B cell (primary cell): ENCODE measurements at regions not wholly inside any gene's neighbourhood (a gene's known extent, or its start where the extent isn't known, plus 50 kb on each side); places are given as distances from the start of the nearest gene placed in this dataset.

Experiments used
- ATAC-seq: fragments of 200-7000 bp; cut with Tn5 transposase; one replicate; pipeline ENCODE4 v1.10.0; 2021; ENCODE audit warnings: low read depth, mild to moderate bottlenecking, moderate number of reproducible peaks, moderate library complexity
- CTCF ChIA-PET: fragments of 350-600 bp; sonication (Branson Sonifier 250); formaldehyde crosslinking; loops from one replicate; lab custom pipeline; 2021; ENCODE audit warnings: antibody characterized with exemption, inconsistent platforms; lab: Charles Lee
- POLR2A ChIA-PET: fragments of 350-600 bp; sonication (Branson Sonifier 250); formaldehyde crosslinking; loops from one replicate; lab custom pipeline; 2021; ENCODE audit warnings: antibody characterized with exemption; lab: Charles Lee
- DNase-seq: peaks from one replicate; pipeline ENCODE4 v3.0.0; 2013
- H2AFZ ChIP-seq: 2 replicates; pipeline ENCODE4 v1.6.1; 2012; ENCODE audit warnings: mild to moderate bottlenecking, low read depth, low read length; ENCODE audit not compliant: insufficient read depth, poor library complexity, severe bottlenecking
- H3K27ac ChIP-seq, 2 donors: 1 replicate in 1 of 2; 2 replicates in 1 of 2; pipeline ENCODE4 v1.5.1; 2012 to 2013; ENCODE audit warnings: low read length in 2 of 2, mild to moderate bottlenecking in 2 of 2, moderate library complexity in 1 of 2
- H3K27me3 ChIP-seq, 4 experiments: fragments of 200-600 bp in 1 of 4; sonication (generic) in 1 of 4; replicated peaks in 1 of 4; 1 replicate in 2 of 4; 2 replicates in 2 of 4; pipeline versions ENCODE4 v1.6.1 to v1.7.0; 2013 to 2016; ENCODE audit warnings: low read length in 3 of 4, mild to moderate bottlenecking in 2 of 4, mixed read lengths in 1 of 4, moderate library complexity in 1 of 4; ENCODE audit not compliant: insufficient read depth in 4 of 4, control insufficient read depth in 3 of 4; ENCODE audit errors: control extremely low read depth in 1 of 4
- H3K36me3 ChIP-seq, 2 experiments: replicated peaks in 1 of 2; 1 replicate in 1 of 2; 2 replicates in 1 of 2; pipeline versions ENCODE4 v1.6.1 to v1.7.1; 2013; ENCODE audit warnings: low read length in 1 of 2; ENCODE audit not compliant: insufficient read depth in 2 of 2, control insufficient read depth in 1 of 2; ENCODE audit errors: control extremely low read depth in 1 of 2, extremely low read depth in 1 of 2
- H3K4me1 ChIP-seq, 2 donors: fragments of 200-600 bp in 1 of 2; sonication (generic) in 1 of 2; 1 replicate in 1 of 2; 2 replicates in 1 of 2; pipeline versions ENCODE4 v1.5.1 to v1.6.1; 2013 to 2017; ENCODE audit warnings: low read length in 2 of 2; ENCODE audit not compliant: control insufficient read depth in 2 of 2, insufficient read depth in 2 of 2
- H3K4me2 ChIP-seq: replicated peaks from 2 replicates; pipeline ENCODE3; 2012; ENCODE audit warnings: mild to moderate bottlenecking, low read depth, low read length; ENCODE audit not compliant: poor library complexity, severe bottlenecking
- H3K4me3 ChIP-seq, 5 experiments: fragments of 200-600 bp in 1 of 5; sonication (generic) in 1 of 5; 1 replicate in 3 of 5; 2 replicates in 2 of 5; pipeline versions ENCODE4 v1.5.1 to v1.7.0; 2011 to 2016; ENCODE audit warnings: low read length in 4 of 5, mild to moderate bottlenecking in 4 of 5, low read depth in 2 of 5, control low read depth in 1 of 5, moderate library complexity in 1 of 5; ENCODE audit not compliant: insufficient read depth in 1 of 5; ENCODE audit errors: control extremely low read depth in 1 of 5, extremely low read depth in 1 of 5
- H3K79me2 ChIP-seq: fragments of 200-600 bp; sonication (generic); one replicate; pipeline ENCODE4 v1.6.0; 2016; ENCODE audit warnings: low read length; ENCODE audit not compliant: control insufficient read depth, insufficient read depth
- H3K9ac ChIP-seq: fragments of 200-600 bp; sonication (generic); 2 replicates; pipeline ENCODE4 v1.6.1; 2017; ENCODE audit warnings: mild to moderate bottlenecking, low read length, moderate library complexity
- H3K9me3 ChIP-seq, 3 donors: one replicate each; pipeline versions ENCODE4 v1.6.1 to v1.7.1; 2013; ENCODE audit warnings: low read length in 2 of 3; ENCODE audit not compliant: control insufficient read depth in 2 of 3, insufficient read depth in 1 of 3; ENCODE audit errors: control extremely low read depth in 1 of 3
- H4K20me1 ChIP-seq: 2 replicates; pipeline ENCODE4 v1.6.0; 2012; ENCODE audit warnings: mild to moderate bottlenecking, low read length; ENCODE audit not compliant: insufficient read depth, control insufficient read depth, poor library complexity, severe bottlenecking
- H3K27ac Mint-ChIP-seq: one replicate; pipeline ENCODE4 v1.8.0; 2021; ENCODE audit warnings: mixed read lengths
- H3K27me3 Mint-ChIP-seq: one replicate; pipeline ENCODE4 v1.8.0; 2021; ENCODE audit warnings: mixed read lengths
- H3K4me1 Mint-ChIP-seq: one replicate; pipeline ENCODE4 v1.8.0; 2021; ENCODE audit warnings: mixed read lengths
- H3K4me3 Mint-ChIP-seq: one replicate; pipeline ENCODE4 v1.8.0; 2021; ENCODE audit warnings: mixed read lengths
- H3K9me3 Mint-ChIP-seq: one replicate; pipeline ENCODE4 v1.8.0; 2022; ENCODE audit warnings: mixed read lengths; ENCODE audit not compliant: insufficient read depth
- CTCF ChIP-seq: fragments of 200-600 bp; IDR thresholded peaks from one replicate; pipeline ENCODE4 v1.8.0; 2022; ENCODE audit warnings: antibody characterized with exemption, mild to moderate bottlenecking
- EZH2 ChIP-seq: IDR thresholded peaks from 2 replicates; pipeline ENCODE4 v1.6.1; 2012; ENCODE audit warnings: borderline replicate concordance, low read depth, mild to moderate bottlenecking, moderate library complexity, low read length; ENCODE audit not compliant: insufficient read depth, poor library complexity, severe bottlenecking
- WGBS: methylation state at CpG from one replicate; pipeline ENCODE4 v1.1.5; 2013; ENCODE audit warnings: missing lambda C conversion rate; ENCODE audit not compliant: insufficient coverage; 5-methylcytosine and 5-hydroxymethylcytosine counted together
- intact Hi-C: fragments of 100-400 bp; cut with micrococcal nuclease; formaldehyde crosslinking; loops from one replicate; pipeline ENCODE4 v1.10.0; 2022

DNA sequence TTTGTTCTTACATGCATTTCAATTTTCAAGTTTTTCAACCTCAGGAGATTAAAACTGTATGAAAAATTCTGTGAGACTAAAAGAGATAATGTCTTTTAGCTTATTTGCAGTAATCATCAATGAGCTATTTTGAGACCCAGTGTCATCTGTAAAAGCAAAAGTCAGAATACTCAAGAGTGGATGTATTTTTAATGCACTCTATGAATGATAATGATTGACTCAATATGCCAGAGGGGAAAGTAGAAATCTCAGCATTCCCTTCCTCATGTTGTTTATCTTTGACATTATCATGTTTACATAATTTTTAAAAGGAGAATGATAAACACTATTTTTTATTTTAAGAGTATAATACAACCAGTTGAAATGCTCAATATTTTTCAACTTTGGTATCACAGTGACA, 162.1 kb downstream of the MMUT start:
- TF ChIP-seq CTCF = no peak
- TF ChIP-seq EZH2 = no peak
- no peak overlapping the region for H3K27ac ChIP-seq
- CTCF ChIA-PET = no interaction called here

GRCh38 chr6:49300443-49300842, 162.6 kb downstream of the MMUT start:
- no peak overlapping the region for H3K4me3 ChIP-seq
- Mint-ChIP-seq H3K4me3 (no peak overlapping the region), H3K27ac (no peak overlapping the region), H3K4me1 (no peaks in the 10 kb centered on the region), H3K27me3 (no peaks in the 10 kb centered on the region), H3K9me3 (peaks cover 8% of the 10 kb centered on the region)
- no peaks in the 10 kb centered on the region for H3K79me2 ChIP-seq
- H3K27ac ChIP-seq = no peak overlapping the region
- H3K9me3 ChIP-seq = peaks cover 0 to 9% (median 0%) of the 10 kb centered on the region in 3 donors
- no peak for TF ChIP-seq CTCF
- TF ChIP-seq EZH2 = no peak
- POLR2A ChIA-PET = no interaction called here
- no peak overlapping the region for H2AFZ ChIP-seq
- DNase-seq (no peak), ATAC-seq (no peak)
- H3K4me1 ChIP-seq = no peaks in the 10 kb centered on the region
- CTCF ChIA-PET = no interaction called here
- H4K20me1 ChIP-seq = no peaks in the 10 kb centered on the region
- H3K9ac ChIP-seq = no peak overlapping the region
- intact Hi-C loops = no loop called here
- no peaks in the 10 kb centered on the region for H3K27me3 ChIP-seq
- H3K4me2 ChIP-seq = no peak overlapping the region
- H3K36me3 ChIP-seq = no peaks in the 10 kb centered on the region
- WGBS = no CpG with 5 or more reads among the region's 1 CpG

More for the DNA sequence above, 162.1 kb downstream of the MMUT start:
- peaks cover 8% of the 10 kb centered on the region for H3K9me3 Mint-ChIP-seq
- H2AFZ ChIP-seq = no peak overlapping the region
- no peak overlapping the region for H3K4me2 ChIP-seq
- no peak overlapping the region for H3K4me3 ChIP-seq
- H3K27ac Mint-ChIP-seq = no peak overlapping the region
- H3K27me3 ChIP-seq = no peaks in the 10 kb centered on the region
- H3K36me3 ChIP-seq = no peaks in the 10 kb centered on the region
- intact Hi-C loops = no loop called here
- ATAC-seq = no peak
- no peaks in the 10 kb centered on the region for H3K4me1 Mint-ChIP-seq
- H3K4me1 ChIP-seq = no peaks in the 10 kb centered on the region
- no peak for DNase-seq
- no peaks in the 10 kb centered on the region for H4K20me1 ChIP-seq
- peaks cover 0 to 9% (median 0%) of the 10 kb centered on the region in 3 donors for H3K9me3 ChIP-seq
- H3K27me3 Mint-ChIP-seq = no peaks in the 10 kb centered on the region
- POLR2A ChIA-PET = no interaction called here
- H3K4me3 Mint-ChIP-seq = no peak overlapping the region
- H3K79me2 ChIP-seq = no peaks in the 10 kb centered on the region
- no peak overlapping the region for H3K9ac ChIP-seq
